Peyer's patch (tissue), 4 donors: ENCODE measurements at regions not wholly inside any gene's neighbourhood (a gene's known extent, or its start where the extent isn't known, plus 50 kb on each side); places are given as distances from the start of the nearest gene placed in this dataset.

Source experiments
- DNase-seq, 3 donors: peaks; one replicate each; pipeline ENCODE4 v3.0.0-alpha.2; 2017 to 2019
- H3K27ac ChIP-seq, 4 donors: fragments of 200-600 bp; sonication (generic); one replicate each; pipeline ENCODE4 v1.5.1; 2016 to 2019
- H3K27me3 ChIP-seq, 2 donors: fragments of 200-600 bp; sonication (generic); one replicate each; pipeline ENCODE4 v1.5.1; 2019
- H3K36me3 ChIP-seq, 3 donors: fragments of 200-600 bp; sonication (generic); one replicate each; pipeline ENCODE4 v1.5.1; 2016 to 2019
- H3K4me1 ChIP-seq, 4 donors: fragments of 200-600 bp; sonication (generic); one replicate each; pipeline ENCODE4 v1.5.1; 2016 to 2019
- H3K4me3 ChIP-seq, 4 donors: fragments of 200-600 bp; sonication (generic); 1 replicate in 3 of 4; 2 replicates in 1 of 4; pipeline ENCODE4 v1.5.1; 2016 to 2019; ENCODE audit warnings: mild to moderate bottlenecking in 1 of 4
- H3K9me3 ChIP-seq, 4 donors: fragments of 200-600 bp; sonication (generic); one replicate each; pipeline ENCODE4 v1.5.1; 2016 to 2019; ENCODE audit warnings: mild to moderate bottlenecking in 1 of 4
- POLR2A ChIP-seq, 2 donors: fragments of 450-650 bp; IDR thresholded peaks; one replicate each; pipeline ENCODE4 v1.5.1; 2017; ENCODE audit warnings: antibody characterized with exemption in 2 of 2, mild to moderate bottlenecking in 2 of 2, moderate library complexity in 2 of 2
- TF ChIP-seq, protein P1 (sequence below), 6 experiments: fragments of 450-650 bp in 4 of 6; fragments of 200-600 bp in 2 of 6; sonication (generic) in 1 of 6; IDR thresholded peaks; one replicate each; pipeline ENCODE4 v1.5.1; 2017 to 2019; ENCODE audit warnings: antibody characterized with exemption in 6 of 6, mild to moderate bottlenecking in 3 of 6, moderate library complexity in 1 of 6

DNA sequence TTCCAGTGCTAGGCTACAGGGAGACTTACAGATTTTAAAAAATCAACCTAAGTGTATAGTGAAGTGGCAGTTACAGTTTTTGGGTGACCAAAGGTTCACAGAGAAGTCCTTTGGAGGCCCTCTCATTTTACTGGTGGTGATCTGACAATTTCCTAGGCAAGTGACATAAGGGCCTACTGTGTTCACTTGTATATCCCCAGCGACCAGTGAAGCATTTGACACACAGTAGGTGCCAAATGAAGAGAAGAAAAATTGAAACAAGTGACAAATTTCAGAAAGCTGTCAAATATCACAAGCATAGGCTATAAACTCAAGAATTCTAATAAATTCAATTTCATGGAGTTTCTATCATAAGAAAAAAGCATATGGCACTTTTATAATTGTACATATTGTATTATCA lies 89.5 kb downstream of the RPL22L1 start:
- H3K9me3 ChIP-seq: no peaks in the 10 kb centered on the region
- H3K27me3 ChIP-seq: no peaks in the 10 kb centered on the region
- H3K4me3 ChIP-seq: no peak overlapping the region
- DNase-seq: no peak
- TF ChIP-seq, protein P1, sequence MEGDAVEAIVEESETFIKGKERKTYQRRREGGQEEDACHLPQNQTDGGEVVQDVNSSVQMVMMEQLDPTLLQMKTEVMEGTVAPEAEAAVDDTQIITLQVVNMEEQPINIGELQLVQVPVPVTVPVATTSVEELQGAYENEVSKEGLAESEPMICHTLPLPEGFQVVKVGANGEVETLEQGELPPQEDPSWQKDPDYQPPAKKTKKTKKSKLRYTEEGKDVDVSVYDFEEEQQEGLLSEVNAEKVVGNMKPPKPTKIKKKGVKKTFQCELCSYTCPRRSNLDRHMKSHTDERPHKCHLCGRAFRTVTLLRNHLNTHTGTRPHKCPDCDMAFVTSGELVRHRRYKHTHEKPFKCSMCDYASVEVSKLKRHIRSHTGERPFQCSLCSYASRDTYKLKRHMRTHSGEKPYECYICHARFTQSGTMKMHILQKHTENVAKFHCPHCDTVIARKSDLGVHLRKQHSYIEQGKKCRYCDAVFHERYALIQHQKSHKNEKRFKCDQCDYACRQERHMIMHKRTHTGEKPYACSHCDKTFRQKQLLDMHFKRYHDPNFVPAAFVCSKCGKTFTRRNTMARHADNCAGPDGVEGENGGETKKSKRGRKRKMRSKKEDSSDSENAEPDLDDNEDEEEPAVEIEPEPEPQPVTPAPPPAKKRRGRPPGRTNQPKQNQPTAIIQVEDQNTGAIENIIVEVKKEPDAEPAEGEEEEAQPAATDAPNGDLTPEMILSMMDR (IDR thresholded peaks at IDR 0.05): no peak
- TF ChIP-seq POLR2A (IDR thresholded peaks at IDR 0.05): no peak
- no peaks in the 10 kb centered on the region for H3K4me1 ChIP-seq
- no peak overlapping the region for H3K27ac ChIP-seq
- H3K36me3 ChIP-seq: no peaks in the 10 kb centered on the region

DNA sequence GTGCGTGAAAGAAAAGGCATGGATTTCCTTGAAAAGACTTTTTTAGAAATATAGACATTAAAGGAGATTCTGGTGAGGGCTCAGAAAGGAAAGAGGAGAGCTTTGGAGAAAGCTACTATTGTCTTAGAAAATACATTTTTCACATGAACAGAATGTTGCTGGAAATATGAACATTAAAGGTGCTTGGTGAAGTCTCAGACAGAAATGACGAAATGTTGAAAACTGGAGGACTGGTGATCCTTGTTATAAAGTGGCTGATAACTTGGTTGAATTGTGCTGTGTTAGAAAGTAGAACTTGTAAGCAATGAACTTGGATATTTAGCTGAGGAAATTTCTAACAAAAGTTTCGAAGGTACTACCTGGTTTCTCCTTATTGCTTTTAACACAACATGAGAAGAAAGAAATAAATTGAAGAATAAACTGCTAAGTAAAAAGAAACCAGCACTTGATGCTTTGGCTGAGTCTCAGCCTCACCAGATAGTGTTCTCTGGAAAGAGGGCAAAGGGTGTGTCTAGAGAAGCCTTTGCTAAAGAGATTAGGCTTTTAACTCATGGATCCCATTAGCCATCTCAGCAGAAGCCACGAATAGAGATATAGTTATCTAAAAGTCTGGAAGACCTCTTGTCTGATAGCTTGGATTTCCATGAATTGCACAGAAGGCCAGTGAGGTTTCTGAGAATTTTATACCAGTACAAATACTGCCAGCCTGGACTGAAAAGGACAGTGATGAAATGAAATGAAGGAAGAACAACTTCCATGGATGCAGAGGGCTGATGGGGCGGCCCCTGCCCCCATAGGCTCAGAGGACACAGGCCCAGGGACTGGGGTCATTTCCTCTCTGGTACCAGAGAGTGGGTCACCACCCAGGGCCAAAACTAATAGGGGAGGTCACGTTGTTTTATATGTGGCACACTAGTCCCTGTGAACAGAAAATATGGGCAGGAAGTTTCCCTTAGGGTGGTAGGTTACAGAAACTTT lies 91.5 kb downstream of the RPL22L1 start:
- H3K27me3 ChIP-seq: no peaks in the 10 kb centered on the region
- TF ChIP-seq POLR2A (IDR thresholded peaks at IDR 0.05): no peak
- TF ChIP-seq, protein P1 (IDR thresholded peaks at IDR 0.05): no peak
- no peaks in the 10 kb centered on the region for H3K9me3 ChIP-seq
- no peak overlapping the region for H3K4me3 ChIP-seq
- no peak overlapping the region for H3K27ac ChIP-seq
- H3K36me3 ChIP-seq: no peaks in the 10 kb centered on the region
- DNase-seq: no peak
- no peaks in the 10 kb centered on the region for H3K4me1 ChIP-seq

DNA sequence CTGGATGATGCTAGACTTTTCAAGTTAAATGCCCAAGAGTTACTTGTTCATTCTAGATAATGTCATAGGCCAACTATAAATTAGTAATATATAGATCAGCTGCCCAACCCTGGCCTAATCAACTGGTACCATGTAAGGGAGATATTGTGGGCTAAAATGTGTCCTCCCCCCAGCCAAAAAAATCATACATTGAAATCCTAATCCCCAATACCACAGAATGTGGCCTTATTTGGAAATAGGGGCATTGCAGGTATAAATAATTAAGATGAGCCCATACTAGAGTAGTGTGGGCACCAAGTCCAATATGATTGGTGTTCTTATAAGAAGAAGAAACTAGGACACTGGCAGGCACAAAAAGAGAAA lies 92.5 kb downstream of the RPL22L1 start:
- no peak overlapping the region for H3K4me3 ChIP-seq
- no peak for DNase-seq
- no peak overlapping the region for H3K27ac ChIP-seq

DNA sequence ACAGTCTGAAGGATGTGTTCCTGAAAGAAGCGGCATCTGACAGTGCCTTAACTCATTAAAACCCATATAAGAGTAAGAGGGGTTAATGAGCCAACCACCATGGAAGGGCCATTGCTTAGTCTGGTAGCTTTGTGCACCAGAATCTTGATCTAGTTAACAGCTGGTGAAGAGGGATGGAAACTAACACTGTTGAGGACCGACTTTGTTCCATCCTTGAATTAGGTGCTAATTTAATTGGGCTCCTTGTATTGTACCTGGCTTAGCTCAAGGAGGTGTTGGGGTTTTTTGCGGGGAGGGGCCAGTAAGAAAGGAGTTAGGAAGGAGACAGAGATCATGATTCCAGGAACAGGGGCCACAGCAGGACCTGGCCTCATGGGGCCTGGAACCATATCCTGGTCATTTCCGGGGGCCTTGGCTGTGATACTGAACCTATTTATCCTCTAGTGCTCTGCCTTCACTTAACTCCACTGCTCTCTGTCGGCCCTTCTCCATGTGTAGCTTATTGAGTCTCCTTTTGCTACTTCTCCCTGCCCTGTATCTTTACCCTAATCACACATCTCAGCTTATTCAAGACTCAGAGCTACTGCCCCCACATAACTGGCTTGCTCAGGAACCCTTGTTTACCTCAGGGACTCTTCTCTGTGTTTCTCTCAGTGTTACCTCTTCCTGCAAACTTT lies 93.0 kb downstream of the RPL22L1 start:
- Histone ChIP-seq H3K27me3 (no peaks in the 10 kb centered on the region), H3K4me1 (no peaks in the 10 kb centered on the region), H3K36me3 (no peaks in the 10 kb centered on the region), H3K4me3 (no peak overlapping the region), H3K27ac (no peak overlapping the region), H3K9me3 (no peaks in the 10 kb centered on the region)
- TF ChIP-seq POLR2A (IDR thresholded peaks at IDR 0.05): no peak
- TF ChIP-seq, protein P1 (IDR thresholded peaks at IDR 0.05): no peak
- DNase-seq: no peak

More for the DNA sequence above, 92.5 kb downstream of the RPL22L1 start:
- H3K9me3 ChIP-seq: no peaks in the 10 kb centered on the region
- H3K36me3 ChIP-seq: no peaks in the 10 kb centered on the region
- TF ChIP-seq, protein P1 (IDR thresholded peaks at IDR 0.05): no peak
- no peak for TF ChIP-seq POLR2A (IDR thresholded peaks at IDR 0.05)
- H3K27me3 ChIP-seq: no peaks in the 10 kb centered on the region
- H3K4me1 ChIP-seq: no peaks in the 10 kb centered on the region

DNA sequence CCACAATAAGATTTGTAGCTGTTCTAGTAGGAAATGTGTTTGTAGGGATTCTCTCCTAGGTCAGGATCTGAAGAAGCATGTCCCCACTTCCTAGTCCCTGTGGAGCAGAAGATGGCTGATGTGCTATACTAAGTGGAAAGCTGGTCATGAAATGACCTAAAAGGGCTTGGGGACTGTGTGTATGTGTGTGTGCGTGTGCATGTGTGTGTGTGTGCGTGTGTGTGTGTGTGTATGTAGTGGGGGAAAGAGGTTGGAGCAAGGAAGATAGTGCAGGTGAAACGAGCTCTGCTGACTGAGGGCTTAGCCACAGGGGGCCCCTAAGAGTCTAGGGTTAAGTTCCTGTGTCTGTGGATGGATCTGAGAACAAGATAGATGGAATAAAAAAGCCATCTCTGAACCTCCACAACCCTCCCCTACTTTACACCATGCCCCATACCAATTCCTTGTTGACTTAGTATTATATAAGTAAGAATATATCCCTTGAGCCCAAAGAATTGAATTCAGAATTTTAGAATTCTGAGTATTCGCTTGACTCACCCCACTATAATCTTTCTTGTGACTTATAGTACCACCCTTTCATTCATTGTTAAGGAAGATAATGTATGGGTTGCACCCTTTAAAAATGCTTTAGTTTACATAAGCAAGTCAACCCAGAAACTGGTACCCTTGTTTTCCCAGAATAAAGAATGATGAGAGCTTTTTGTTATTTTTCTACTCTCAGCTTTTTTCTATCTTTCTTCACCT lies 96.1 kb downstream of the RPL22L1 start:
- TF ChIP-seq, protein P1 (IDR thresholded peaks at IDR 0.05): no peak
- TF ChIP-seq POLR2A (IDR thresholded peaks at IDR 0.05): no peak
- H3K4me1 ChIP-seq: no peaks in the 10 kb centered on the region
- no peak overlapping the region for H3K4me3 ChIP-seq
- H3K9me3 ChIP-seq: no peaks in the 10 kb centered on the region
- DNase-seq: no peak
- no peaks in the 10 kb centered on the region for H3K36me3 ChIP-seq
- no peaks in the 10 kb centered on the region for H3K27me3 ChIP-seq
- no peak overlapping the region for H3K27ac ChIP-seq
